ENCODE measurements at regions not wholly inside any gene's neighbourhood (a gene's known extent, or its start where the extent isn't known, plus 50 kb on each side); places are given as distances from the start of the nearest gene placed in this dataset.

GRCh38 chr6:126156973-126157372 is 170.6 kb downstream of the TRMT11 start:
- Histone ChIP-seq H3K27me3 (no peaks in the 10 kb centered on the region), H3K27ac (no peak overlapping the region), H3K4me3 (no peak overlapping the region), H3K4me1 (no peaks in the 10 kb centered on the region), H3K36me3 (no peaks in the 10 kb centered on the region), H3K9me3 (no peaks in the 10 kb centered on the region)
- no peak for TF ChIP-seq POLR2A (IDR thresholded peaks at IDR 0.05)
- TF ChIP-seq, protein P1, sequence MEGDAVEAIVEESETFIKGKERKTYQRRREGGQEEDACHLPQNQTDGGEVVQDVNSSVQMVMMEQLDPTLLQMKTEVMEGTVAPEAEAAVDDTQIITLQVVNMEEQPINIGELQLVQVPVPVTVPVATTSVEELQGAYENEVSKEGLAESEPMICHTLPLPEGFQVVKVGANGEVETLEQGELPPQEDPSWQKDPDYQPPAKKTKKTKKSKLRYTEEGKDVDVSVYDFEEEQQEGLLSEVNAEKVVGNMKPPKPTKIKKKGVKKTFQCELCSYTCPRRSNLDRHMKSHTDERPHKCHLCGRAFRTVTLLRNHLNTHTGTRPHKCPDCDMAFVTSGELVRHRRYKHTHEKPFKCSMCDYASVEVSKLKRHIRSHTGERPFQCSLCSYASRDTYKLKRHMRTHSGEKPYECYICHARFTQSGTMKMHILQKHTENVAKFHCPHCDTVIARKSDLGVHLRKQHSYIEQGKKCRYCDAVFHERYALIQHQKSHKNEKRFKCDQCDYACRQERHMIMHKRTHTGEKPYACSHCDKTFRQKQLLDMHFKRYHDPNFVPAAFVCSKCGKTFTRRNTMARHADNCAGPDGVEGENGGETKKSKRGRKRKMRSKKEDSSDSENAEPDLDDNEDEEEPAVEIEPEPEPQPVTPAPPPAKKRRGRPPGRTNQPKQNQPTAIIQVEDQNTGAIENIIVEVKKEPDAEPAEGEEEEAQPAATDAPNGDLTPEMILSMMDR (IDR thresholded peaks at IDR 0.05), result no peak
- intact Hi-C loops (cut with DNase I; ENCODE audit: low total_unique reads), result no loop called here
- no peak for DNase-seq

DNA sequence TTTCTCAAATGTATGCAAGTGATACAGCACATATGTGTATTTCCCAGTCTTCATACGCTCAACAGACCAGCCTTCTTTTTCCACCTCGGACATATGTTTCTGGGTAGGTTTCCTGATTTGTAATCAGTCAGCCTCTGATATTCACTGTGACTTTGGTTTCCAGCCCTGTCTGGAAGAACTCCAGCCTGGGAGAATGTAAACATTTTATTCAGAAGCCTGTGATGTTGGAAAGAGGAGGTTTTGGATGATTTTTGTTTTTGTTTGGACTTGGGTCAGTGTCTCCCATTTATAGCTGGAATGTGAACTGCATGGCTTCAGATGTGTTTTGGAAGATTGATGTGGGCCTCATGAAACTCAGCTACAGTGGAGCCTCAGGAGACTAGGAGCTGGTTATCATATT is 172.2 kb upstream of the CENPW start:
- no peak for DNase-seq
- Histone ChIP-seq H3K27ac (peak overlapping the region in 1 of 2 donors; percentile 34), H3K36me3 (no peaks in the 10 kb centered on the region), H3K27me3 (no peaks in the 10 kb centered on the region), H3K9me3 (no peaks in the 10 kb centered on the region), H3K4me3 (no peak overlapping the region), H3K4me1 (no peaks in the 10 kb centered on the region)
- TF ChIP-seq, protein P1 (IDR thresholded peaks at IDR 0.05), result no peak
- TF ChIP-seq POLR2A (IDR thresholded peaks at IDR 0.05), result no peak
- intact Hi-C loops (cut with DNase I; ENCODE audit: low total_unique reads), result no loop called here

GRCh38 chr6:126170433-126170832 is 169.5 kb upstream of the CENPW start:
- H3K27me3 ChIP-seq, result no peaks in the 10 kb centered on the region
- H3K9me3 ChIP-seq, result no peaks in the 10 kb centered on the region
- no peaks in the 10 kb centered on the region for H3K36me3 ChIP-seq
- no peaks in the 10 kb centered on the region for H3K4me1 ChIP-seq
- H3K27ac ChIP-seq, result no peak overlapping the region
- no peak overlapping the region for H3K4me3 ChIP-seq
- intact Hi-C loops (cut with DNase I; ENCODE audit: low total_unique reads), result no loop called here
- no peak for TF ChIP-seq POLR2A (IDR thresholded peaks at IDR 0.05)
- TF ChIP-seq, protein P1 (IDR thresholded peaks at IDR 0.05), result no peak
- no peak for DNase-seq

GRCh38 chr6:126170978-126171382 is 168.9 kb upstream of the CENPW start:
- no peaks in the 10 kb centered on the region for H3K9me3 ChIP-seq
- intact Hi-C loops (cut with DNase I; ENCODE audit: low total_unique reads), result no loop called here
- no peak overlapping the region for H3K4me3 ChIP-seq
- no peaks in the 10 kb centered on the region for H3K4me1 ChIP-seq
- no peak for DNase-seq
- TF ChIP-seq POLR2A (IDR thresholded peaks at IDR 0.05), result no peak
- TF ChIP-seq, protein P1 (IDR thresholded peaks at IDR 0.05), result no peak
- H3K36me3 ChIP-seq, result no peaks in the 10 kb centered on the region
- no peak overlapping the region for H3K27ac ChIP-seq
- H3K27me3 ChIP-seq, result no peaks in the 10 kb centered on the region

DNA sequence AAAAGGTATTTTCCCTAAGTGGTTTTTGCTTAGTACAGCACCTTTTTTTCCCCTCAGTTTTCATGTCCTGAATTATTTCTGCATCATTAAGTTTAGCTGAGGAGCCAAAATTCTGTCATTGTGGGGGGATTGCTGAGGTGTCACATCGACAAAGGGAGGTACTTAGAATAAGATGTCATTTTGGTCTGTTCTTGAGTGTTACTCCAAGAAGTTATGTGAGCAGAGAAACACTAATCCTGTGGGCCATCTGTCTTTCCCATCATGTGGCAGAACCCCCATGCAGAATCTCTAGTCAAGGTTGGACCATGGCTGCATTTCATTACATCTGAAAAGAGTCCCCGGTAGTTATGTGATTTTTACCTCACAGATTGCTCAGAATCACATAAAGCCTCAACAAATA is 167.8 kb upstream of the CENPW start:
- no peaks in the 10 kb centered on the region for H3K27me3 ChIP-seq
- TF ChIP-seq POLR2A (IDR thresholded peaks at IDR 0.05), result no peak
- TF ChIP-seq, protein P1 (IDR thresholded peaks at IDR 0.05), result no peak
- H3K4me1 ChIP-seq, result no peaks in the 10 kb centered on the region
- H3K9me3 ChIP-seq, result no peaks in the 10 kb centered on the region
- no peak overlapping the region for H3K27ac ChIP-seq
- no peak overlapping the region for H3K4me3 ChIP-seq
- H3K36me3 ChIP-seq, result no peaks in the 10 kb centered on the region
- no peak for DNase-seq
- intact Hi-C loops (cut with DNase I; ENCODE audit: low total_unique reads), result no loop called here

All from uterus (tissue), 3 donors.